NAMALWA (cell line): ENCODE measurements at regions not wholly inside any gene's neighbourhood (a gene's known extent, or its start where the extent isn't known, plus 50 kb on each side); places are given as distances from the start of the nearest gene placed in this dataset.
"Not testable (repeated sequence)": the region's sequence is repeated elsewhere in the genome, so short reads cannot be mapped to it uniquely, and the experiment has no call there.

Source experiments
- DNase-seq: peaks from one replicate; pipeline ENCODE4 v3.0.0-alpha.2; 2015; ENCODE audit warnings: low spot score

- no peak for DNase-seq
Measured at GRCh38 chr3:31289584-31289983, 243.1 kb upstream of the STT3B start.

- no peak for DNase-seq
Measured at GRCh38 chr3:31290046-31290445, 242.7 kb upstream of the STT3B start.

GRCh38 chr3:31291818-31292217 lies 240.9 kb upstream of the STT3B start:
- no peak for DNase-seq

GRCh38 chr3:31294430-31295149 lies 238.1 kb upstream of the STT3B start:
- DNase-seq = no peak

DNA sequence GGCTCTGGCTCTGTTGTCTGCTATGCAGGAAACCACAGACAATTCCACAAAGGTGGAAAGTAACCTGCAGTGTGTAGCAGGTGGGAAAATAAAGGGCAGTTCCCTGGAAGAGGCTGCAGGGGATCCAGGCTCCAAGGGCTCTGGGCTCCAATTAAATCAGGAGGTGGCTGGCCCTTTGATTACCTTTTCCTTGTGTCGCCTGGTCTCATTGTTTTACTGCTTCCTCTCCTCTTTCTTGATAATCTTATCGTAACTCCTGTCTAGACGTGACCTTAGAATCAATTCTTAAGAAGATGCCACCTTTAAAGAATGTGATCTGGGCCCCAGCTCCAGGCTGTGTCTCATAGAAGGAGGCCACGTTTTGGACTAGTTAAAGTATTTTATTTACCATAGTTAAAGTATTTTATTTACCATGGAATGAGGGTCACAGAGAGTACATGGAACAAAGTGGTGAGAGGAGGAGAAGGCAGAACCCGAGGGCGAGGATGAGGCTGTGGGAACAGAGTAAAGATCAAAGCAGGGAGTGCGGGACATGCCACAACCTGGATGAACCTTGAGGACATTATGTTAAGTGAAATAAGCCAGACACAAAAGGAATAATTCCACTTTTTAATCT lies 237.5 kb upstream of the STT3B start:
- DNase-seq = no peak

- no peak for DNase-seq
Measured at GRCh38 chr3:31297726-31298298, 234.9 kb upstream of the STT3B start.

GRCh38 chr3:31300456-31301443 lies 232.0 kb upstream of the STT3B start:
- no peak for DNase-seq

DNA sequence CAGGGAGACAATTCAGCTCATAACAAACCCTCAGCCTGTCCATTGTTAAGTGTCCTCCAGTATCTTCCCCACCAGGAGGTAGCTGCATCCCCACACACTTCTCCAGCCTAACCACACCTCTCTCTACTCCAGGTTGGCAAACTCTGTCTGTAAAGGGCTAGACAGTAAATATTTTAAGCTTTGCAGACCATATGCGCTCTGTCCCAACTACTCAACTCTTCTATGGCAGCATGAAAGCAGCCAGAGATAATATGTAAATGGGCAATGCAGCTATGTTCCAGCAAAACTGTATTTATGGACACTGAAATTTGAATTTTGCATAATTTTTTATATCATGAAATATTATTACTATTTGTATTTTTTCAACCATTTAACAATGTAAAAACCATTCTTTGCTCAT lies 230.4 kb upstream of the STT3B start:
- no peak for DNase-seq

DNA sequence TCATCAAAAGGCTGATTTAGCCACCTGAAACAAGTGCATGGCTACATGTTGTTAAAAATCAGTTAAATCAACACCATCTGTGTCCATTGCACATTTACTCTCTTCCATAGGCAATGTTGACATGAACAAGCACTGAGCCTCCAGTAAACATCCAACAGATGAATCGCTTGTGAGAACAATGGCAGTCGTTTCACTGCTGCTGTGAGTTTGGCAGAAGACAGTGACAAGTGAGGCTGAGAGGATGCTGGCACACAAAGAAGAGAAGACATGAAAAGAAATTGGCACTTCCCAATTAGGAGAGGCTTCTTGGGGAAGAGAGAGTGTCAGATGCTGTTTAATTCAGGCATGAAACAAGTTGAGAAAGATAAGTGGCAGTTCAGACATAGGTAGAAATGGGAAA lies 227.4 kb upstream of the STT3B start:
- DNase-seq = no peak

GRCh38 chr3:31307131-31307785 lies 225.5 kb upstream of the STT3B start:
- DNase-seq = no peak

DNA sequence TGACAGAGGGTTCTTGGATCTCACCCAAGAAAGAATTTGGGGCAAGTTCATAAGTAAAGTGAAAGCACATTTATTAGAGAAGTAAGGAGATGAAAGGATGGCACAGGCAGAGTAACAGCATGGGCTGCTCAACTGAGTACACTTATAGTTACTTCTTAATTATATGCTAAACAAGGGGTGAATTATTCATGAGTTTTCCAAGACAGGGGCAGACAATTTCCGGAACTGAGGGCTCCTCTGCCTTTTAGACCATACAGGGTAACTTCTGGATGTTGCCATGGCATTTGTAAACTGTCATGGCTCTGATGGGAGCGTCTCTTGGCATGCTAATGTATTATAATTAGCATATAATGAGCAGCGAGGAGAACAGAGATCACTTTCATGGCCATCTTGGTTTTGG lies 221.2 kb upstream of the STT3B start:
- DNase-seq = no peak

DNA sequence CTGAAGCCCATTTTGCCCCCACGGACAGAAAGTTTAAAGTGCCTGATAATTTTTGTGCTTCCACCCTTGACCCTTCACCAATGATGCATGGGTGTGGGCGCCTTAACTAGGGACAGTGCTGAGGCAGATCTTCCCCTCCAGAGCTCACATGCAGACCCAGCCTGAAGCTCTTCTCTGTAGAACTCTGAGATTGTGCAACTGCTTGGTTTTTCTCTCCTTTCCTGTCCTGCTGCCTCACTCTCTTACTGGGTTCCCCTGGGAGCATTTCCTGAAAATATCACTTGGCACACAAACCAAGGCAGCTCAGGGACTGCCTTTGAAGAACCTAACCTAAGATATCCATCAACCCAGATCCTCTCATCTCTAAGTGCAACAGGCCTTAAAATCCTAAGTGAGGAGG lies 220.3 kb upstream of the STT3B start:
- no peak for DNase-seq

DNA sequence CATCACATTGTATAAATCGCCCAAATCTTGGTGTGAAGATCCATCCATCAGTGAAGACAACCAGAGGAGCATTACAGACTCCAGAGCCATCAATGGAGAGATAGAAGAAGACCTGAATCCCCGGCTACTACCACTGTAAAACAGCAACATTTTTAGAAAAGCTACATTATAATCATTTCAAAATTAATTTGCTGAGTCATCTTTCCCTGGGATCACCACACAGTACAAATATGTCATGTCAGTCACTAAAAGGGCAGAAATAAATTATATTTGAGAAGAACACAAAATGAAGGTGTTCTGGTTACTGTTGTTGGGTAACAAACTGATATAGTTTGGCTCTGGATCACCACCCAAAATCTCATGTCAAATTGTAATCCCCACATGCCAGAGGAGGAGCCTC lies 218.5 kb upstream of the STT3B start:
- DNase-seq = no peak

DNA sequence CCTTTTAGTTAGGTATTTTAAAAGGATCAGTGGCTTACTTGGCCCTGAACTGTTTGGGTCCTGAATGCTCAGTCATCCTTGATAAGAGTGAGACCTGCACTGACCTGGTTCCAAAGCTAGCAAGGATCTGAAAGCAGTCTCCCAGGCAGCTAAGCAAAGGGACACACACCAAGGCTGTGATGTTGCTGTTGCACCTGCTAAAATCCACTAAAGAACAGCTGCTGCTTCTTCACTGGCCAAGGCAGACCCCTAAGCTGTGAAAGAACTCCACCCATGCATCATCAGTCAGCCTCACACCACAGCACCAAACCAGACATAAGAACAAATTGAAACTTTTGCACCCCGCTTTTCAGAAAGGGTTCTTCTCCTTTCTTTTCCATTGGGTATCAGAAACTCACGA lies 213.4 kb upstream of the STT3B start:
- DNase-seq = no peak

- no peak for DNase-seq
Measured at GRCh38 chr3:31321620-31322019, 211.1 kb upstream of the STT3B start.

DNA sequence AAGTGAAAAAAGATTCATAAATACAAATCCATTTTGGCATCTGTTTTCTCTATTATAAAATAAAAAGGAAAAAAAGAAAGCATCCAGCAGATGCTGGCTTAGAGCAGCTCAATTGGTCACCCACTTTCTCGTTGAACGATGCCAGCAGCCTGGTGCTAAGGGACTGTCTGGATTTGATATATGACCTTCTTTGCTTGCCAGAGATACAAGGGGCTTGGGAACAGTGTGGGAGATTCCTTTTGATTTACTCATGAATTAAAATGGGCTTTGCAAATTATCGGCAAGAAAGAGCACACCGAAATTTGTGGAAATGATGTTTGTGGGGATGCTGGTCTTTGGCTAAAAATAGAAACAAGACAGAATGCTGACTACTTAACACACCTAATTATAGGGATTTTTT lies 210.3 kb upstream of the STT3B start:
- DNase-seq = no peak

DNA sequence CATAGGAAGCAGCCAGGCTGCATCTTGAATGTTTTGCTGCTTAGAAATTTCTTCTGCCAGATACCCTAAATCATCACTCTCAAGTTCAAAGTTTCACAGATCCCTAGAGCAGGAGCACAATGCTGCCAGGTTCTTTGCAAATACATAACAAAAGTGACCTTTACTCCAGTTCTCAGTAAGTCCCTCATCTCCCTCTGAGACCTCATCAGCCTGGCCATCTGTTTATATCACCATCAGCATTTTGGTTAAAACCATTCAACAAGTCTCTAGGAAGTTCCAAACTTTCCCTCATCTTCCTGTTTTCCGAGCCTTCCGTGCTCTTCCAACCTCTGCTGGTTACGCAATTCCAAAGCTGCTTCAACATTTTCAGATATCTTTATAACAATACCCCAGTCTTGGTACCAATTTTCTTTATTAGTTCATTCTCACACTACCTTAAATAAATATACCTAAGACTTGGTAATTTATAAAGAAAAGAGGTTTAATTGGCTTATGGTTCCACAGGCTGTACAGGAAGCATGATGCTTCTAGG lies 204.8 kb upstream of the STT3B start:
- DNase-seq = not testable (repeated sequence)

DNA sequence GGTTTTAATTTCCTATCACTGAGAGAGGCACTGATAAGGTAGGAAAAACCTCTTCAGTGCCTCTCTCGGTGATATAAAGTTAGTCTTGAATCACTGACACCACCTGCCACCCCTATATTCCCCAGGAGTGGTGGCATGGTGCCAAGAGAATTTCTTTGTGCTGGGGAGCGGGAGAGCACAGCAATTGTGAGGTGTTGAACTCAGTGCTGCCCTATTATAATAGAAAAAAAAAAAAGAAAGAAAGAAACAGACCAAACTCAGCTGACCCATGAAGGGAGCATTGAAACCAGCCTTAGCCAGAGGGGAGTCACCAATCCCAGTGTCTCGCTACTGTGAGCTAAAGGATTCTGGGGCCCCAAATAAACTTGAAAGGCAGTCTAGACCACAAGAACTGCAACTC lies 201.4 kb upstream of the STT3B start:
- no peak for DNase-seq

DNA sequence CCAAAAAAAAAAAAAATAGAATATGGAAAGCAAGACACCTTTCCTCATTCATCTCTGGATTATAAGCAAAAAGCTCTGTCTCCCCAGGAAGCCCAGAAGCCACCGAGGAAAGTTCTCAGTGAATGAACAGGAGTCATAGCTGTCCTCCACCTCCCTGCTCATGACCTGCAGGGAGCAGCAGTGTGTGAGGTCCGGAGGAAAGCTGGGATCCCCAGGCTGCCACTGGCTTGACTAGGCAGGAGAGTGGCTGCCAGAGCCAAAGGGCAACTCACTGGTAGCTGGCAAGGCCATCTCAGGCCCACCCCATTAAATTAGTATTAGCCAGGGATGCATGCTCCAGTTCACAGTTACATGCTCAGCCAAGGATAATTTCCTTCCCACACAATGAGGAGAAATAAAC lies 191.6 kb upstream of the STT3B start:
- DNase-seq = no peak

DNA sequence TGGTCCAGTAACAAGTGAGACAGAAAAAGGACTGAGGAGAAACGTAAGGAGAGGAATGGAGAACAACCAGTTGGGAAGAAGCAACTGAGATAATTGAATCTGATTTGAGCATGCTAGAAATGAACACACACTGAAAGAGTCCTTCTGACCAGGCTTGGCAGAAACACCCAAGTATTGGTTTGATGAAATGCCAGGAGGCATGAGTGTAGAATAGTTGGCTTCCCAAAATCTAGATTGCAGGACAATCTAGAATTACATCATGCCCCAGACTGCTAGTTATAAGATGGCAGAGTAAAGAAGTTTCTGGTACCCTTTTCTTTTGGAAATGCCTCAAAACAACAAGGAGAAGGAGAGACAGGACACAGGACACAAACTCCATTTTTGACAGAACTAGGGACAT lies 189.7 kb upstream of the STT3B start:
- no peak for DNase-seq

- DNase-seq = no peak
Measured at GRCh38 chr3:31345581-31345980, 187.1 kb upstream of the STT3B start.

- no peak for DNase-seq
Measured at GRCh38 chr3:31346542-31346979, 186.2 kb upstream of the STT3B start.
